ACHN (cell line): ENCODE measurements at regions not wholly inside any gene's neighbourhood (a gene's known extent, or its start where the extent isn't known, plus 50 kb on each side); places are given as distances from the start of the nearest gene placed in this dataset.
"Not testable (repeated sequence)": the region's sequence is repeated elsewhere in the genome, so short reads cannot be mapped to it uniquely, and the experiment has no call there.

Experiments
- DNase-seq: peaks from one replicate; pipeline ENCODE4 v3.0.0-alpha.2; 2015
- in situ Hi-C: cut with HindIII; loops from 2 replicates; pipeline ENCODE4 v1.10.0; 2017; ENCODE audit warnings: low sequenced_read_pairs, low pct_ligation_motif_present, low pct_unique_long_range_greater_than_20kb

- no peak for DNase-seq
- in situ Hi-C loops = no loop called here
Measured at GRCh38 chr21:31445137-31445536, 101.1 kb upstream of the TIAM1 start.

- in situ Hi-C loops = no loop called here
- no peak for DNase-seq
Measured at GRCh38 chr21:31443736-31444521, 99.9 kb upstream of the TIAM1 start.

- no peak for DNase-seq
- in situ Hi-C loops = no loop called here
Measured at GRCh38 chr21:31442339-31442738, 98.3 kb upstream of the TIAM1 start.

GRCh38 chr21:31429506-31429905 is 85.4 kb upstream of the TIAM1 start:
- in situ Hi-C loops = no loop called here
- no peak for DNase-seq

- in situ Hi-C loops = no loop called here
- no peak for DNase-seq
Measured at GRCh38 chr21:31426235-31426797, 82.3 kb upstream of the TIAM1 start.

- in situ Hi-C loops = no loop called here
- no peak for DNase-seq
Measured at GRCh38 chr21:31425138-31425537, 81.1 kb upstream of the TIAM1 start.

GRCh38 chr21:31424058-31424457 is 80.0 kb upstream of the TIAM1 start:
- in situ Hi-C loops = no loop called here
- DNase-seq = no peak

- in situ Hi-C loops = no loop called here
- no peak for DNase-seq
Measured at GRCh38 chr21:31420988-31421387, 76.9 kb upstream of the TIAM1 start.

- in situ Hi-C loops = no loop called here
- DNase-seq = no peak
Measured at GRCh38 chr21:31420354-31420753, 76.3 kb upstream of the TIAM1 start.

- DNase-seq = no peak
- in situ Hi-C loops = no loop called here
Measured at GRCh38 chr21:31418377-31419001, 74.4 kb upstream of the TIAM1 start.

GRCh38 chr21:31417214-31417613 is 73.2 kb upstream of the TIAM1 start:
- in situ Hi-C loops, DNase-seq: not testable (repeated sequence)

GRCh38 chr21:31416465-31416864 is 72.4 kb upstream of the TIAM1 start:
- DNase-seq = no peak
- in situ Hi-C loops = no loop called here

- no peak for DNase-seq
- in situ Hi-C loops = no loop called here
Measured at GRCh38 chr21:31414263-31415000, 70.4 kb upstream of the TIAM1 start.

- in situ Hi-C loops = no loop called here
- DNase-seq = no peak
Measured at GRCh38 chr21:31413698-31414097, 69.6 kb upstream of the TIAM1 start.

- DNase-seq = no peak
- in situ Hi-C loops = no loop called here
Measured at GRCh38 chr21:31410499-31411131, 66.6 kb upstream of the TIAM1 start.

GRCh38 chr21:31409831-31410487 is 65.9 kb upstream of the TIAM1 start:
- in situ Hi-C loops = no loop called here
- DNase-seq = no peak

GRCh38 chr21:31408301-31409088 is 64.4 kb upstream of the TIAM1 start:
- DNase-seq = no peak
- in situ Hi-C loops = no loop called here

- DNase-seq = no peak
- in situ Hi-C loops = no loop called here
Measured at GRCh38 chr21:31406510-31406909, 62.4 kb upstream of the TIAM1 start.
